GM12892 (cell line): ENCODE measurements at regions not wholly inside any gene's neighbourhood (a gene's known extent, or its start where the extent isn't known, plus 50 kb on each side); places are given as distances from the start of the nearest gene placed in this dataset.

Experiments used
- POLR2A ChIP-seq: IDR thresholded peaks from 2 replicates; pipeline ENCODE4 v1.6.1; 2011; ENCODE audit warnings: low read depth, low read length, control low read depth
- TAF1 ChIP-seq: IDR thresholded peaks from 2 replicates; pipeline ENCODE4 v1.6.1; 2011; ENCODE audit warnings: low read depth, mild to moderate bottlenecking, control low read depth, low read length, borderline replicate concordance

- TF ChIP-seq POLR2A (no peak), TAF1 (no peak)
Observed at GRCh38 chr12:86513226-86513625, 257.0 kb upstream of the MGAT4C start.
